Body of pancreas (tissue), 4 donors: ENCODE measurements at regions not wholly inside any gene's neighbourhood (a gene's known extent, or its start where the extent isn't known, plus 50 kb on each side); places are given as distances from the start of the nearest gene placed in this dataset.

Experiments
- POLR2A ChIP-seq, 3 donors: fragments of 450-650 bp; IDR thresholded peaks; one replicate each; pipeline ENCODE4 v1.6.1; 2016; ENCODE audit warnings: antibody characterized with exemption in 3 of 3, mild to moderate bottlenecking in 2 of 3
- TF ChIP-seq, protein P1 (sequence below), 7 experiments: fragments of 450-650 bp in 4 of 7; fragments of 200-600 bp in 3 of 7; sonication (generic) in 3 of 7; IDR thresholded peaks; one replicate each; pipeline ENCODE4 v1.5.1; 2016 to 2019; ENCODE audit warnings: antibody characterized with exemption in 7 of 7

DNA sequence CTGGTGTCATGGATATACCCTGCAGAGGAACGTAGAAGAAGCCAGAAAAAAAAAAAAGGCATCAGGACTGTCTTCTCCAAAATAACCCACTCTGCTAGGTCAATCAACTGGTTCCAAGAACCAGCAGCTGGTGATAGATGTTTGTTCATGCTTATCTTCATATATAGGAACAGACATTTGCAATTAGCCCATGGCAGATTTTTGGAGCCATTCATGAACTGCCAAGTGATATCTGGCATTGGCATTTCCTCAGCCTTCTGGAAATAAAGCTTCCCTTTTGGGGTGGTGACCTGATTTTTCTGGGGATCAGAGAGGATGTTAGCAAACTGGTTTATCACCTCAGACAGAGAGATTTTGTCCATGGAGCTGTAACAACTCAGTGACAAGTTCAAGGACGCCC, 234.9 kb downstream of the OSR1 start:
- TF ChIP-seq, protein P1, sequence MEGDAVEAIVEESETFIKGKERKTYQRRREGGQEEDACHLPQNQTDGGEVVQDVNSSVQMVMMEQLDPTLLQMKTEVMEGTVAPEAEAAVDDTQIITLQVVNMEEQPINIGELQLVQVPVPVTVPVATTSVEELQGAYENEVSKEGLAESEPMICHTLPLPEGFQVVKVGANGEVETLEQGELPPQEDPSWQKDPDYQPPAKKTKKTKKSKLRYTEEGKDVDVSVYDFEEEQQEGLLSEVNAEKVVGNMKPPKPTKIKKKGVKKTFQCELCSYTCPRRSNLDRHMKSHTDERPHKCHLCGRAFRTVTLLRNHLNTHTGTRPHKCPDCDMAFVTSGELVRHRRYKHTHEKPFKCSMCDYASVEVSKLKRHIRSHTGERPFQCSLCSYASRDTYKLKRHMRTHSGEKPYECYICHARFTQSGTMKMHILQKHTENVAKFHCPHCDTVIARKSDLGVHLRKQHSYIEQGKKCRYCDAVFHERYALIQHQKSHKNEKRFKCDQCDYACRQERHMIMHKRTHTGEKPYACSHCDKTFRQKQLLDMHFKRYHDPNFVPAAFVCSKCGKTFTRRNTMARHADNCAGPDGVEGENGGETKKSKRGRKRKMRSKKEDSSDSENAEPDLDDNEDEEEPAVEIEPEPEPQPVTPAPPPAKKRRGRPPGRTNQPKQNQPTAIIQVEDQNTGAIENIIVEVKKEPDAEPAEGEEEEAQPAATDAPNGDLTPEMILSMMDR (IDR thresholded peaks at IDR 0.05) = no peak
- TF ChIP-seq POLR2A (IDR thresholded peaks at IDR 0.05) = no peak
